ENCODE measurements at regions not wholly inside any gene's neighbourhood (a gene's known extent, or its start where the extent isn't known, plus 50 kb on each side); places are given as distances from the start of the nearest gene placed in this dataset.

DNA sequence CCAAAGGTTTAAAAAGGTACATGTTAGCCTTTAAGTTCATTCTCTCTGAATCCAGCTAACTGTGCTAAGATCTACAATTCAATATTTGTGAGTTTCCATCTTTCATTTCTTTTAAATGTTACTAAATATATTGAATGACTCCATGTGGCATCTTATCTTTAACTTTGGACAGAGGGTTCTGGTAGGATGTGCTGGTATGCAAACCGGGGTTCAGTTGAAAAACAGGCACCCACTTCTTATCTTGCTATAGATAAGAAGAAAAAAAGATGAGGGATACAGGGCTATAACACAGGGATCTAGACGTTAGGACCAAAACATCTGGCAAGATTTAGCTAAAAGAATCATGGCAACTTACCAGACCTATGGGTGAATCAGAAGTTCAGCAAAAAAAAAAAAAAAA lies 538.3 kb downstream of the EDEM1 start:
- TF ChIP-seq, protein P1, sequence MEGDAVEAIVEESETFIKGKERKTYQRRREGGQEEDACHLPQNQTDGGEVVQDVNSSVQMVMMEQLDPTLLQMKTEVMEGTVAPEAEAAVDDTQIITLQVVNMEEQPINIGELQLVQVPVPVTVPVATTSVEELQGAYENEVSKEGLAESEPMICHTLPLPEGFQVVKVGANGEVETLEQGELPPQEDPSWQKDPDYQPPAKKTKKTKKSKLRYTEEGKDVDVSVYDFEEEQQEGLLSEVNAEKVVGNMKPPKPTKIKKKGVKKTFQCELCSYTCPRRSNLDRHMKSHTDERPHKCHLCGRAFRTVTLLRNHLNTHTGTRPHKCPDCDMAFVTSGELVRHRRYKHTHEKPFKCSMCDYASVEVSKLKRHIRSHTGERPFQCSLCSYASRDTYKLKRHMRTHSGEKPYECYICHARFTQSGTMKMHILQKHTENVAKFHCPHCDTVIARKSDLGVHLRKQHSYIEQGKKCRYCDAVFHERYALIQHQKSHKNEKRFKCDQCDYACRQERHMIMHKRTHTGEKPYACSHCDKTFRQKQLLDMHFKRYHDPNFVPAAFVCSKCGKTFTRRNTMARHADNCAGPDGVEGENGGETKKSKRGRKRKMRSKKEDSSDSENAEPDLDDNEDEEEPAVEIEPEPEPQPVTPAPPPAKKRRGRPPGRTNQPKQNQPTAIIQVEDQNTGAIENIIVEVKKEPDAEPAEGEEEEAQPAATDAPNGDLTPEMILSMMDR (conservative IDR thresholded peaks at IDR 0.05; ENCODE audit: low read length) = no peak
- no peak for TF ChIP-seq EZH2phosphoT487 (IDR thresholded peaks at IDR 0.05; ENCODE audit: borderline replicate concordance)

All from Loucy (cell line).